ENCODE measurements at regions not wholly inside any gene's neighbourhood (a gene's known extent, or its start where the extent isn't known, plus 50 kb on each side); places are given as distances from the start of the nearest gene placed in this dataset.

GRCh38 chr11:130526846-130527245 lies 78.4 kb downstream of the ADAMTS15 start:
- 82 to 96% (median 87%) methylated on average over 3 of the region's 3 CpGs for whole genome bisulfite sequencing, 5 donors
- Histone ChIP-seq H3K27ac (no peak overlapping the region), H3K4me3 (no peak overlapping the region), H3K27me3 (replicated peaks in 1 of 7) (peaks cover 0 to 3% (median 0%) of the 10 kb centered on the region in 7 donors), H3K9me3 (no peaks in the 10 kb centered on the region), H3K36me3 (no peaks in the 10 kb centered on the region), H3K4me1 (peaks cover 0 to 15% (median 0%) of the 10 kb centered on the region in 6 donors)
- intact Hi-C loops (cut with DNase I; ENCODE audit: low total_unique reads), result no loop called here
- TF ChIP-seq, protein P1, sequence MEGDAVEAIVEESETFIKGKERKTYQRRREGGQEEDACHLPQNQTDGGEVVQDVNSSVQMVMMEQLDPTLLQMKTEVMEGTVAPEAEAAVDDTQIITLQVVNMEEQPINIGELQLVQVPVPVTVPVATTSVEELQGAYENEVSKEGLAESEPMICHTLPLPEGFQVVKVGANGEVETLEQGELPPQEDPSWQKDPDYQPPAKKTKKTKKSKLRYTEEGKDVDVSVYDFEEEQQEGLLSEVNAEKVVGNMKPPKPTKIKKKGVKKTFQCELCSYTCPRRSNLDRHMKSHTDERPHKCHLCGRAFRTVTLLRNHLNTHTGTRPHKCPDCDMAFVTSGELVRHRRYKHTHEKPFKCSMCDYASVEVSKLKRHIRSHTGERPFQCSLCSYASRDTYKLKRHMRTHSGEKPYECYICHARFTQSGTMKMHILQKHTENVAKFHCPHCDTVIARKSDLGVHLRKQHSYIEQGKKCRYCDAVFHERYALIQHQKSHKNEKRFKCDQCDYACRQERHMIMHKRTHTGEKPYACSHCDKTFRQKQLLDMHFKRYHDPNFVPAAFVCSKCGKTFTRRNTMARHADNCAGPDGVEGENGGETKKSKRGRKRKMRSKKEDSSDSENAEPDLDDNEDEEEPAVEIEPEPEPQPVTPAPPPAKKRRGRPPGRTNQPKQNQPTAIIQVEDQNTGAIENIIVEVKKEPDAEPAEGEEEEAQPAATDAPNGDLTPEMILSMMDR (IDR thresholded peaks at IDR 0.05 in 8 of 11, conservative IDR thresholded peaks at IDR 0.05 in 3 of 11), result no peak
- TF ChIP-seq POLR2A (IDR thresholded peaks at IDR 0.05), result no peak
- TF ChIP-seq POLR2AphosphoS5 (IDR thresholded peaks at IDR 0.05), result no peak
- no peak for DNase-seq

DNA sequence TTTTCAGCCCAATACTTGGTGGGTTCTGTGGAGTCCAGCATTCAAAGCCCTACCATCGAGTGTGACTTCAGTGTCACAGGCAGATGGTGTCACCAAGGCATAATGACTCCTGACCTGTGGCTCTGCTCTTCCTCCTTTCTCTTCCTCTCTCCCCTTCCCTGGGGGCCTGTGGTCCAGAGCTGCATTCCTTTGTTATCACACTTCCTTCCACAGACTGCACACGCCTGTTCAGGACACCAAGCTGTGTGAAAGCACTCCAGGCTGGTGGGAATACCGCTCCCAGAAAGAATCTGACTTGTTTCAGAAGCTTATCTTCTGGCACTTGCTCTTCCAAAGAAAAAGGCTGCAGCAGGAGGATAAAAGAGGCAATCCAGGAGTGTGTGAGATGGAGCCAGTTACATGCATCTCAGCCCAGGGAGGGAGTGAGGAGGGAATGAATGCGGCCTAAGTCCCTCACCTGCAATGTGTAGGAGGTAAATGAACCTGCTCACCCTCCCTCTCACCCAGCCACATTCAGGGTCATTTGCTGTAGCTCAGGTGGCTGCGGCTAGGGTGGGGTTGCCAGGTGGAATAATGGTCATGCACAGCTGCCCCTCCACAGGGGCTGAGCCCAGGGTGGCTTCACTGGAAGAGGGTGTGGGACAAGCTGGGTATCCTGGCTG lies 79.3 kb downstream of the ADAMTS15 start:
- no peak overlapping the region for H3K4me3 ChIP-seq
- no peaks in the 10 kb centered on the region for H3K36me3 ChIP-seq
- TF ChIP-seq POLR2AphosphoS5 (IDR thresholded peaks at IDR 0.05), result peak in 1 of 3 donors; percentile 26
- TF ChIP-seq, protein P1 (IDR thresholded peaks at IDR 0.05 in 8 of 11, conservative IDR thresholded peaks at IDR 0.05 in 3 of 11), result no peak
- H3K9me3 ChIP-seq, result no peaks in the 10 kb centered on the region
- WGBS, 5 donors, result 42 to 55% (median 45%) methylated on average over 5 of the region's 5 CpGs
- no peak for DNase-seq
- H3K27me3 ChIP-seq (replicated peaks in 1 of 7), result peaks cover 0 to 6% (median 0%) of the 10 kb centered on the region in 7 donors
- H3K27ac ChIP-seq, result no peak overlapping the region
- H3K4me1 ChIP-seq, result peaks cover 0 to 15% (median 0%) of the 10 kb centered on the region in 6 donors
- intact Hi-C loops (cut with DNase I; ENCODE audit: low total_unique reads), result no loop called here

GRCh38 chr11:130528298-130529261 lies 80.1 kb downstream of the ADAMTS15 start:
- no peak for DNase-seq
- no peak for TF ChIP-seq POLR2AphosphoS5 (IDR thresholded peaks at IDR 0.05)
- TF ChIP-seq, protein P1 (IDR thresholded peaks at IDR 0.05 in 8 of 11, conservative IDR thresholded peaks at IDR 0.05 in 3 of 11), result no peak
- no peak for TF ChIP-seq POLR2A (IDR thresholded peaks at IDR 0.05)
- 72 to 89% (median 77%) methylated on average over 15 to 16 of the region's 16 CpGs for WGBS, 5 donors
- Histone ChIP-seq H3K4me1 (peaks cover 0 to 15% (median 0%) of the 10 kb centered on the region in 6 donors), H3K27me3 (replicated peaks in 1 of 7) (peaks cover 0 to 6% (median 0%) of the 10 kb centered on the region in 7 donors), H3K27ac (no peak overlapping the region), H3K9me3 (no peaks in the 10 kb centered on the region), H3K36me3 (no peaks in the 10 kb centered on the region), H3K4me3 (no peak overlapping the region)
- intact Hi-C loops (cut with DNase I; ENCODE audit: low total_unique reads), result no loop called here

DNA sequence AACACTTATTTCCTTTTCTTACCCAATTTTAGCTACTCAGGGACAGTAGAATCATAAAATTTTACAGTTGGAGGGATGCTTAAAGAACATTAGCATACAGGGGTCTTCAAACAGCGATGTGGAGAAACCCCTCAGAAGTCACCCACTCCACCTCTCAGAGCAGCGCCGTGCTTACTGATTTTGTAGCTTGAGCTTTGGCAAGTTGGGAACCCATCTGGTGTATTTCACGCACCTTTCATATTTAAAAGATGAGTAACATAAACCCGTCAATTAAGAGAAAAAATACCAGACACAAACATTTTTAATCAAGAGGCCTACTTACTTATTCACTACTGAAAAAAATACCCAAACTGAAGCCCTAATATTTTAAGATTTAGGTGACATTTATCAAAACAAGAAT lies 80.9 kb downstream of the ADAMTS15 start:
- H3K4me1 ChIP-seq, result peaks cover 0 to 15% (median 0%) of the 10 kb centered on the region in 6 donors
- no peak overlapping the region for H3K4me3 ChIP-seq
- H3K27ac ChIP-seq, result no peak overlapping the region
- no peaks in the 10 kb centered on the region for H3K36me3 ChIP-seq
- intact Hi-C loops (cut with DNase I; ENCODE audit: low total_unique reads), result no loop called here
- 76 to 93% (median 85%) methylated on average over 5 of the region's 5 CpGs for WGBS, 5 donors
- no peak for DNase-seq
- H3K27me3 ChIP-seq (replicated peaks in 1 of 7), result peaks cover 0 to 10% (median 0%) of the 10 kb centered on the region in 7 donors
- TF ChIP-seq POLR2AphosphoS5 (IDR thresholded peaks at IDR 0.05), result no peak
- no peak for TF ChIP-seq POLR2A (IDR thresholded peaks at IDR 0.05)
- no peaks in the 10 kb centered on the region for H3K9me3 ChIP-seq

Data from spleen (tissue), 11 donors.